ENCODE measurements at regions not wholly inside any gene's neighbourhood (a gene's known extent, or its start where the extent isn't known, plus 50 kb on each side); places are given as distances from the start of the nearest gene placed in this dataset.

GRCh38 chr14:44768935-44769334 is 192.8 kb downstream of the KLHL28 start:
- TF ChIP-seq CTCF (IDR thresholded peaks at IDR 0.05; ENCODE audit: low read length), result no peak
- TF ChIP-seq EZH2phosphoT487 (IDR thresholded peaks at IDR 0.05; ENCODE audit: low read length), result no peak

Data from MM.1S (cell line).